Colonic mucosa (tissue), 4 donors: ENCODE measurements at regions not wholly inside any gene's neighbourhood (a gene's known extent, or its start where the extent isn't known, plus 50 kb on each side); places are given as distances from the start of the nearest gene placed in this dataset.

Source experiments
- DNase-seq: peaks from one replicate; pipeline ENCODE4 v3.0.0-alpha.2; 2020
- H3K27ac ChIP-seq: fragments of 200-600 bp; one replicate; pipeline ENCODE4 v1.8.0; 2021
- H3K27me3 ChIP-seq: fragments of 200-600 bp; one replicate; pipeline ENCODE4 v1.8.0; 2021
- H3K36me3 ChIP-seq: fragments of 200-600 bp; one replicate; pipeline ENCODE4 v1.8.0; 2021
- H3K4me1 ChIP-seq: fragments of 200-600 bp; one replicate; pipeline ENCODE4 v1.8.0; 2021; ENCODE audit warnings: mild to moderate bottlenecking
- H3K4me3 ChIP-seq: fragments of 200-600 bp; one replicate; pipeline ENCODE4 v1.8.0; 2021
- H3K9ac ChIP-seq, 2 donors: one replicate each; pipeline ENCODE4 v1.7.0; 2013; ENCODE audit warnings: control low read depth in 2 of 2, low read depth in 2 of 2, low read length in 2 of 2
- H3K9me3 ChIP-seq: fragments of 200-600 bp; one replicate; pipeline ENCODE4 v1.8.0; 2021
- CTCF ChIP-seq: fragments of 200-600 bp; IDR thresholded peaks from one replicate; pipeline ENCODE4 v1.8.0; 2022; ENCODE audit warnings: antibody characterized with exemption, mild to moderate bottlenecking
- intact Hi-C: fragments of 100-400 bp; cut with DNase I; formaldehyde crosslinking; loops from one replicate; pipeline ENCODE4 v1.14.1; 2022
- donor health status: healthy.
- donor health status: DM: no; HTN: no; CAD: no.
- donor health status: DM: no; HTN: no; CAD: no.

- intact Hi-C loops, result no loop called here
Measured at GRCh38 chr16:60902114-60902513, 1134.1 kb downstream of the CDH8 start.

GRCh38 chr16:60882816-60883215 lies 1153.4 kb downstream of the CDH8 start:
- no peak for TF ChIP-seq CTCF
- no peaks in the 10 kb centered on the region for H3K27me3 ChIP-seq
- intact Hi-C loops, result no loop called here

More at GRCh38 chr16:60902114-60902513, 1134.1 kb downstream of the CDH8 start:
- no peaks in the 10 kb centered on the region for H3K36me3 ChIP-seq
- H3K4me3 ChIP-seq, result no peak overlapping the region
- no peak for TF ChIP-seq CTCF
- no peak for DNase-seq
- no peak overlapping the region for H3K27ac ChIP-seq
- H3K9me3 ChIP-seq, result no peaks in the 10 kb centered on the region
- H3K9ac ChIP-seq, result no peak overlapping the region
- H3K4me1 ChIP-seq, result no peaks in the 10 kb centered on the region
- H3K27me3 ChIP-seq, result no peaks in the 10 kb centered on the region

GRCh38 chr16:60852635-60853034 lies 1183.6 kb downstream of the CDH8 start:
- Histone ChIP-seq H3K9ac (no peak overlapping the region), H3K4me3 (no peak overlapping the region)
- intact Hi-C loops, result no loop called here

More at GRCh38 chr16:60882816-60883215, 1153.4 kb downstream of the CDH8 start:
- H3K27ac ChIP-seq, result no peak overlapping the region
- no peaks in the 10 kb centered on the region for H3K4me1 ChIP-seq
- H3K4me3 ChIP-seq, result no peak overlapping the region
- no peak overlapping the region for H3K9ac ChIP-seq
- DNase-seq, result no peak
- no peaks in the 10 kb centered on the region for H3K36me3 ChIP-seq
- H3K9me3 ChIP-seq, result no peaks in the 10 kb centered on the region

GRCh38 chr16:60821661-60822060 lies 1214.6 kb downstream of the CDH8 start:
- no peak overlapping the region for H3K4me3 ChIP-seq
- no peak overlapping the region for H3K27ac ChIP-seq
- H3K27me3 ChIP-seq, result no peaks in the 10 kb centered on the region
- no peaks in the 10 kb centered on the region for H3K36me3 ChIP-seq
- H3K9ac ChIP-seq, result no peak overlapping the region
- no peak for TF ChIP-seq CTCF
- H3K9me3 ChIP-seq, result no peaks in the 10 kb centered on the region
- H3K4me1 ChIP-seq, result no peaks in the 10 kb centered on the region
- no peak for DNase-seq
- intact Hi-C loops, result no loop called here

More at GRCh38 chr16:60852635-60853034, 1183.6 kb downstream of the CDH8 start:
- TF ChIP-seq CTCF, result no peak
- Histone ChIP-seq H3K27me3 (no peaks in the 10 kb centered on the region), H3K27ac (no peak overlapping the region), H3K36me3 (no peaks in the 10 kb centered on the region), H3K4me1 (no peaks in the 10 kb centered on the region), H3K9me3 (no peaks in the 10 kb centered on the region)
- no peak for DNase-seq

GRCh38 chr16:60820361-60820760 lies 1215.9 kb downstream of the CDH8 start:
- H3K27me3 ChIP-seq, result no peaks in the 10 kb centered on the region
- H3K4me3 ChIP-seq, result no peak overlapping the region
- H3K9ac ChIP-seq, result no peak overlapping the region
- H3K9me3 ChIP-seq, result no peaks in the 10 kb centered on the region
- no peaks in the 10 kb centered on the region for H3K4me1 ChIP-seq
- DNase-seq, result no peak
- H3K36me3 ChIP-seq, result no peaks in the 10 kb centered on the region
- H3K27ac ChIP-seq, result no peak overlapping the region
- intact Hi-C loops, result no loop called here
- TF ChIP-seq CTCF, result no peak

- Histone ChIP-seq H3K27me3 (no peaks in the 10 kb centered on the region), H3K9me3 (no peaks in the 10 kb centered on the region), H3K4me3 (no peak overlapping the region), H3K36me3 (no peaks in the 10 kb centered on the region), H3K4me1 (no peaks in the 10 kb centered on the region), H3K9ac (no peak overlapping the region), H3K27ac (no peak overlapping the region)
- no peak for DNase-seq
- intact Hi-C loops, result no loop called here
- no peak for TF ChIP-seq CTCF
Measured at GRCh38 chr16:60818465-60818864, 1217.8 kb downstream of the CDH8 start.
